Astrocyte of the hippocampus (primary cell): ENCODE measurements at regions not wholly inside any gene's neighbourhood (a gene's known extent, or its start where the extent isn't known, plus 50 kb on each side); places are given as distances from the start of the nearest gene placed in this dataset.

Source experiments
- DNase-seq: peaks from one replicate; pipeline ENCODE4 v3.0.0; 2011; ENCODE audit warnings: low read depth, low spot score

DNA sequence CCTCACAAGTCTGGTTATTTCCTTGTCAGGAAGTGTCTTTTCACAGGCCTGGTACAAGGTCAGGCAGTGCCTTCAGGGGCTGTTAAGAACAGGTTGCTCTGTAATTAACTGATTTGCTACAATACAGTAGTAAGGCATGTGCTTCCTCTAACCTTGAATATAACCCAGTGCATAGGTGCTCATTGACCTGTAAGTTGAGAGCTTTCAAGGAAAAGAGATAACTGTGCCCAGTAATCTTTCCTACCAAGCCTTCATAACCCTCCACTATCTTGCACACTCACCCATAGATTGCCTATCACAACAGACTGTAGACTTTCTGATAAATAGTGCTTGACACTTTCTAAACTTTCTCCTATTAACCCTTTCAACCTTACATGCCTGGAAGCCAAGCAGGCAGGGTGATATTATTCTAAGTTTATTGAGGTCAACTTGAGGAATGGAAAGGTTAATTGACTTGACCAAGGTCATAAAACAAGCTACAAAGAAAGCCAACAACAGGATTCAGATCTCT lies 148.1 kb downstream of the PPARGC1A start:
- DNase-seq = no peak

DNA sequence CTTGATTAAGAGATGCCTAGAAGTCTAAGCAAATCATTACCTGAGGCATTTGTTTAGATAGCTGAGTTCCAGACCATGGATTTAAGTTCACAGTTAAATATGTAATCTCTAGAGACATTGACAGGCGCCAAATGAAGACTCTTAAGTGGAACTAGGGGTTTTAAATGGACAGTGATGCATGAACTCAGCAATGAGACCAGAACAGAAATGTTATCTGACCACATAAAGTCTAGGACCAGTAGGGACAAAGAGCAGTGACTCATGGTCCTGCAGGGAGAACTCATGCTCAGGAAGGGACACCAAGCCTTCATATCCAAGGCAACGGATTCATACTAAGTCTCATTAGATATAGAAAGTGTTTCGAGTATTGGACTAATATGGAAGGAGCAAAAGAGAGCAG lies 152.3 kb downstream of the PPARGC1A start:
- peak; percentile 16 for DNase-seq

DNA sequence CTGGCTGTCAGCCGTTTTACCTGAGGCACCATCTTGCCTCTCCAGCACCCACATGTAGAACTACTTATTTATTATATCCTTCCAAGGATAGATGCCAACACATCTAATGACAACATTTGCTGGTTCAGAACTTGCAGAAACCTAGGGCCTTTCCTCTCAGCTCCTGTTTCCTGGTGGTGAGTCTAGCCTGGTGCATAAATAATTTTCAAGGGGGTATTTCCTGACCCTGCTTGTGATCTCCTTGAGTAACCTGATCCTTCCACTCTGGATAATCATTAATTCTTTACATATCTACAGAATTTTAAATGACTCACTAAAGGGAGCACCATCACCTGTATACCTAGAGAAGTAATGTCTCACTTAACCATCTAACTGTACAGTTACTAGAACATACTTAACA lies 153.4 kb downstream of the PPARGC1A start:
- no peak for DNase-seq

DNA sequence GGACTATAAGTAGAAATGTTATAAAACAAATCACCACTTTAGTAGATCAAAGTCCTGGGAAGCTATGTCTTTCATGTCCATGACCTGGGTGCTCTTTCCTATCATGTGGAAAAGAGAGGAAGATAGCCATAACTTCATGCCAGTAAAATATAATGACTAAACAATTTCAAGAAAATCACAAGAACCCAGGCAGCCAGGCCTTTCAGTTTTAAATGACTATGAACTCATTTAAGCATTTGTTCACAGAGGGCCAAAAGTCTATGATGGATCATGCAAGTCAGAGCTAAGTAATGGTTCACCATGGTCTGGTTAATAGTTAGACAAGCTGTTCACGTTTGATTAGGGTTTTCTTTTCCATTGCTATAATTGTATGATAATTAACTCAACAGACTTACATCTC lies 155.8 kb downstream of the PPARGC1A start:
- DNase-seq = no peak

DNA sequence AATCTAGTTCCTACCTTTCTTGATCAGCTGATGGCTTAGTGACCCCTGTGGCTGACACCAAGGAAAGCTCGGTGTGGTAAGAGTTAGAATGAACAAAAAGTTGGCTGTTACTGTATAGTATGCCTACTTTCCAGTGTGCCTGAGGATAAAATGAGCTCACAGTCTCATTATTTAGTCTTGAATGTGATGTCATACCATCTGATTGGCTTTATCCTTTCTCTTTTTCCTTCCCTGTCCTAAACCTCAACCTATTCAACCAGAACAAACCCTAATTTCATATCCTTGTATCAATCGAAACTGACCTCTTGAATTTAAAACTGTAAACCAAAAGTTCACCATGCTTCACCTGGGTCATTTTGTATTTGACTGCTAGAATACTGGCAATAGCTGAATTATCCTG lies 156.4 kb downstream of the PPARGC1A start:
- no peak for DNase-seq

DNA sequence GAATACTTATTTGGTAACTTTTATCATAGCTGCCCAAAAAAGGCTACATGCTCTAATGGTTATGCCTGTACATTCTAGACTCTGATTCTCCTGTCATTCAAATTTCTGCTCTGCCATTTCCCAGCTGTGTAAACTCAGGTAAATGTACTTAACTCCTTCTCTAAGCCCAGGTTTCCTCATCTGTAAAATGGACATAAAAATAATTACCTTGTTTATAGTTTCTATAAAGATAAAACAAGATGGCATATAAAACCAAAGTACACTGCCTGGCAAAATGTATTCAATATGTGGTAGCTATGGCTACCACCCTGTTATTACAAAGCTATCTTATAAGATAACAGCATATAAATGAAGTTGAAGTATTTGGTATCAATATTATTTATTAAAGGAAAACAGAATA lies 158.8 kb downstream of the PPARGC1A start:
- DNase-seq = no peak

DNA sequence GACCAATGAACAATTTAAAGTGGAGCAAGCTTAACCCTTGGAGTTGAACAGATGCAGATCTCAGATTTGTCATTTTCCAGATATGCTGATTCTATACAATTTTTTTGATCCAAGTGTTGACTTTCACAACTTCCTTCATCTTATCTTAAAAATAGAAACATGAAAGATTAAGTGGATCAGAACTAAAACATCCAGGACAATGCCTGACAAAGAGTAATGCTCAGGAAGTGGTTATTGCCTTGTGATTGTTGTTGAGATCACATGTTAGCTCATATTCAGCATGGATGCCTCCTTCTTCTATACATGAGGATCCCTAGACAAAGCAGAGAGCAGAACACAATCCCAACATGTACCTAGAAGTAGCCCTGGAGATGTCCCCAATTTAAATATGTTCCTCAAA lies 160.9 kb downstream of the PPARGC1A start:
- no peak for DNase-seq

DNA sequence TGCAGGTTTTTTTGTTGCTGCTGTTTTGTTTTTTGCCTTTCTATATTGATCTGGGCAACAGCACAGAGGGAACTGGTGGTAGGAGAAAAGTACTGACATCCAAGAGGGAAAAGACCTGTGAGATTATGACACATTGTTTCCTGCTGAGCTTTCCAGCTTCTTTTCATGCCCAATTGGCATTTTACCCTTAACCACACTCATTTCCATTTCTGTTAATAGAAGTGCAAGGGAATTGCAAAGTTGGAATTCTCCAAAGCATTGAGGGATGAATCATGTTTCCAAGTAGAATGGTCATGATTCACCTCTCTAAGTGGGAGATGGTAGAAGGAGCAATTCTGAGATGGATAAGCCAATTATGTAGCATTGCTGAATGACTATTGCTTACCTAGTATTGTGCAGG lies 161.5 kb downstream of the PPARGC1A start:
- peak; percentile 98 for DNase-seq

DNA sequence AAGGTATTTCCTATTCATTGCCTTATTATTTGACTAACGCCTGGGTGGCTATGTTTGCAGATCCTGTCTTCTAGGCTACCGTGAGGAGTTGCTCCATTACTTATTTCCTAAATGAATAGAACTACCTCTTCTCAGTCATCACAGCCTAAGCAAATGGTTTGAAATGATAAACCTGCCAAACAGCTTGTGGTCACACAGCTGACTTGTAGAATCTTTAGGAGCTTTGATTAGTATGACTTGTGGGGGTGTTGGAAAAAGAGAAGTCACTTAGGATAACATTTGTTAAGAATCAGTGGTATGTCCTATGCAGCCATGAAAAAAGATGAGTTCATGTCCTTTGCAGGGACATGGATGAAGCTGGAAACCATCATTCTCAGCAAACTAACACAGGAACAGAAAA lies 169.3 kb downstream of the PPARGC1A start:
- DNase-seq = peak; percentile 17

DNA sequence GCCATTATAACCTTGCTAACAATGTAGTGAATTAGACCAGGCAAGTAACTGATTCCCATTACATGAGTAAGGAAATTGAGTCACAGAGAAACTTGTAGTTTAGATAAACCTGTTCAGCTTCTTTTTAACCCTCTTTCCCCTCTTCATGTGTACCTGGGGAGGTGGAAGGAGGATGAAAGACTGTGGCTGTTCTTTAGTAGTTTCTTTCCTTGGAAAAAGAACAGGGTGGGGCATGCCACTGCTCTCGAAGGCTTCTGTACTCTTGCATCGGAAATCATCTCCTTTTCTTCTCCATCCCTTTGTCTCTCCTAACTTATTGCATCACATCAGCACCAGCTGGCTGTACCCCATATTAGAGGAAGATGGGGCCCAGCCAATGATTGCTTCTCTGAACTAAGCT lies 171.4 kb downstream of the PPARGC1A start:
- DNase-seq = no peak

DNA sequence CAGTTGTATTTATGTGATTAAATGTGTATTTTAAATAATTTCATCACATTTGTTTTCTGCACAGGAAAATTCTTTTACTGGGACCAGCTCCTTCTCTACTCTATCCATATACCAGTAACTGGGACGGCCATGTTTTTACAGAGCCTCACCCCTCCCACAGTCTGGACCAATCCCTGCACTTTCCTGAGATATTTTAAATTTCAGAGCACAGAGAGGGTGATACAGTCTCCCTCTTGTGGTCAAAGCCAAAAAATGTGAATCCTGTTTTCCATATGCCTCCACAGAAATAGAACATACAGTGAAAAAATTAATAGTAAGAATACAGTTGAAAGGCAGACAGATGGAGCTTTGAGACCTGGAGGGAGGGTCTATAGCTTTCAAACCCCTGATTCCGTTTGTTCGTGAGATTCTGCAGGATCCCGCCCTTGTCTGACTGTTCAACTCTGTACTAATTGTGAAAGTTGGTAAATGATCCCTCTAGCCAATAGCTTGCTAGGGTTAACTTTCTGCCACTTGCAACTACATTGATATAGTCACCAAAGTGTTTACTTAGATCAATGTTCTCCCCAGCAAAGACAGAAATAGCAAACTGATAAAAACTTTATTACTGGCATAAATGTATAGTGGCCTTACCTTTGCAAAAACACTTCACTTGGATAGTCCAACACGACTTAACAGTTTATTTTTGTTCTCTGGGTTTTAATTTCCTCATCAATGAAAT lies 172.2 kb downstream of the PPARGC1A start:
- DNase-seq = peak; percentile 53

DNA sequence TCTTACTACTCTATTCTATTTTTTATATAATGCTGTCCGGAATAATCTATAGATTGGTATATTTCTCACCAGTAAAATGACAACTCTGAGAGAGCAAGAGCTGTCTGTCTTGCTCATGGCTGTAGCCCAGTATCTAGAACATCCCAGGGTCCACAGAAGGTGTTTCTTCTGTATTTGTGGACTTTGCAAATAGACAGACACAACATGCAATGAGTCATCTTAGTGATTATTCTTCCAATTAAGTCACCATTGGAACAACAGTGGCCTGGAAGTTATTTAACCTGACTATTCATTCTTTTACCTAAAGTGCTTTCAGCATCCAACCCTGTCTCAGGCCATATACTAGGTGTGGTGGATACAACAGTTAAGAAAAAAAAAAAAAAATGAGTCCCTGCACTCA lies 179.5 kb downstream of the PPARGC1A start:
- no peak for DNase-seq

DNA sequence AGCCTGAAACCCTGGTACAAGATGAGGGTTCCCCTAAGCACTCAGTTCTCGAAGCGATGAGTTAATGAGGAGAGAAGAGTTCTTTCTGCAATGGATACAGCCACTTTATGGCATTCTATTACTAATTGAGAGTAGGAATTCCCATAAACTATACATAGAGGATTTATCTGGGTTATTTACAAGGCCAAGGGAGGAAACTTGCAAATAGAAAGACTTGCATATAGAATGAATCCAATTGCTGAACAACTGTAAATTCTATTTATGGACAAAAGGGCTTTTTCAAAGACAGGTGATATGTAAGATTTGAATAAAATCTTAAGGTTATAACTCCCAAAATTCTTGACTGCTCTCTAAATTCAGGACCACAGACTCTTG lies 182.2 kb downstream of the PPARGC1A start:
- no peak for DNase-seq

DNA sequence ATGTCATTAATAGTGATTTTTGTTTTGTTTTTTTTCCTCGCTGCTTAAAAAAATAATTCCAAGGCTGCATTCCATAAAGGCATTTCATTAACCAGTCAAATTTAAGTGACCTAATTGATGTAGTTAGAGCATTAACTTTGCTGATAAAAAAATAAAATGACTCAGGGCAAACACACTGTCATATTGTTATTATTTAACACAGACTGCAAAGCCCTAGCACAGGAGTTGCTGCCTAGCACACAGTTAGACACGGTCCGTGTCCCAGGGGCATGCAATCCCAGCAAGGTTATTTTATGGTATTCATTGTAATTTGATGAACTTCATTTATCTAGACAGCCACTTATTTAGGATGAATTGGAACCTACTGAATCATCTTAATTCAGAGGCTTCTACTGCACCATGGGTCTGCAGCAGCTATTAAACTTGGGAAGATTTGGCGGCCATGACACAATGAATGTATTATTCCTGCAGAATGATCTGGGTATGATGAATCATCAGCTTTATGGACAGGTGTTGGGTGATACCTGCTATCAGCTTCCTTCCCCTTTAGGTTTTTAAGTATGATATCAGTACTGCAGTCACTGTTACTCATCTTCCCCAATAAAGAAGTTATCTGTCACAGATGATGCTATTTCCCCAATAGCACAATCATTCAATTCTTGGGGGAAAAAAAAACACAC lies 182.7 kb downstream of the PPARGC1A start:
- DNase-seq = no peak

DNA sequence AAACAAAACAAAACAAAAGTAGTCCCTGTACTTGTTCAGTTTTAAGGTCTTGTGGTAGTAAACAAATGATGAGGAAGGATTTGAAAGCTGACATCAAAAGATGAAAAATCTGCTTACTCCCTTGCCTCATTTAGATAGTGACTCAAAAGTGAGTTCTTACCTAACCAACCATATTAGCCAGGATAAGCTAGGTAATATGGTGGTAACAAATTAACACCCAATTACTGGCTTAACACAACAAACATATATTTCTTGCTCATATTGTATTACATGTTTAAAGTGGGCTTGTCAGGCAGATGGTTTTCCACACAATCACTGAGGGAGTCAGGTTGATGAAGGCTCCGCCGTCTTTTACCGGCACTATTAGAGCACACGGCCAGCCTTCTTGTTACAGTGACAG lies 189.7 kb downstream of the PPARGC1A start:
- DNase-seq = no peak

DNA sequence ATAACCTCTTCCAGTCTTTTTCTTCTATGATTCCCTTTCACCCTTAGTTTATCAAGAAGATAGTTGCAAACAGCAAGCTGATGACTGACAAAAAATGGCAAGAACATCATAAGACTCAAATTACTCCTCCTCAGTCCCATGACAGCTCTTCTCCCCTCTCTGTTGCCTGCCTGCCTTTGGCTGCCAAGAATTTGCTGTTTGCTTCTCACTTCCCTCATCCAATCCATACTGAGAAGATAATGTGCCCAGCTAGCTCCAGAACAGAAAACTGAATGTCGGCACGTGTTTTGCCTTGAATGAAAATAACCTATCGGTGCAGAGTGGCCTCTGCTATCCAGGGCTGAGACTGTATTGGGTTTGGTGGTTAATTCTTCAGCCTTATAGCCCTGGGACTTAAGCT lies 192.1 kb downstream of the PPARGC1A start:
- no peak for DNase-seq

DNA sequence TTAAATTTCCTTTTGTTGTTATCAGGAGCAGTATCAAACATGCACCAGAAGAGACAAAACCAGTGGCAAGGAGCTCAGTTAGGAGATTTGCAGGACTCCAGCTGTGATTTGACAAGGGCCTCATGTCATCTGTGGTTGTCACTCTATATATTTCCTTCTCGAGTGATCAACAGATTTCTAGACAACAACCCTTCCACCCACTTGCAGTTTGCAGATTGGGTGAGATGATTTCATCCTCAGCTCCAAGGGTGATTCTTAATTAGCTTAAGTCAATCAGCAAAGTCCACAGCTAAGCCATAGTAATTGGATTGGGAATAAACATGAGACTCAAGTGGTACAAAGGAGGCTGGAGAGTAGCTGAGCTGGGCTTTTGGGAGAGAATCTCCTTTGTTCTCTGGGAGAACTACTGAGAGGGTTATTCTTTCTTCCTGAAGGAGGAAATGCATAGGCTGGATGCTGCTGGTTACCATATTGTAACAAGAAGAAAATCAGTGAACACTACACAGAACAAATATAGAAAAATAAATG lies 192.8 kb downstream of the PPARGC1A start:
- DNase-seq = no peak

DNA sequence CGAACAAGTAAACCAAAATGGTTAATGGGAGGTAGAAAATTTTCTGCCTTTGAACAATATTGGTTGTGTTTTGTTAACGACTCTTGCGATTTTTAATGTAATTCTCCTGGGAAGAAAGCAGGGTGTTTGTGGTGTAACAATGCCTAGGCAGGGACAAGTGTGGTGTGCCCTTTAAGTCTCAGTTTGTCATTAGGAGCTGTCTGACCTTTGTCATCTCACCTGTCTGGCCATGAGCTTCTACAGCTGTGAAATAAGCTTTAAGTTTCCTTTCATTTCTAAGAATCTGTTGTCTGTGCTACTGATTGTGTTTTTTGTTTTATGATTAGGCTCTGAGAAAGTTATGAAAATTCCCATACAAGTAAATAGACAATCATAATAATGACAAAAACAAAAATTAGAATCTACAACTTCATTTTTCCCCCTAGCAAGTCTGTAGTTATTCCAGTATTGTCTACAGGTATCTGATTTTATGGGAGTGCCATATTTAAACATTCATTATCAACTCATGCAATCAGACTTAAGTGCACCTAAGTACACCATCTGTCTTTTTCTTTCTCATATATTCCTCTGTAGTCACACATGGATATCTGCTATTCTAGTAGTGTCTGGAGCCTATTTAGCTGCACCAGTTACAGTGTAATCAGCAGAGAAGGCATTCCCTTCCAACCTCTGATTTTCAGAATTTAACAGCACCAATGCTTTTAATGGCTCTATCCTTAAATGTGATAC lies 203.5 kb downstream of the PPARGC1A start:
- no peak for DNase-seq

DNA sequence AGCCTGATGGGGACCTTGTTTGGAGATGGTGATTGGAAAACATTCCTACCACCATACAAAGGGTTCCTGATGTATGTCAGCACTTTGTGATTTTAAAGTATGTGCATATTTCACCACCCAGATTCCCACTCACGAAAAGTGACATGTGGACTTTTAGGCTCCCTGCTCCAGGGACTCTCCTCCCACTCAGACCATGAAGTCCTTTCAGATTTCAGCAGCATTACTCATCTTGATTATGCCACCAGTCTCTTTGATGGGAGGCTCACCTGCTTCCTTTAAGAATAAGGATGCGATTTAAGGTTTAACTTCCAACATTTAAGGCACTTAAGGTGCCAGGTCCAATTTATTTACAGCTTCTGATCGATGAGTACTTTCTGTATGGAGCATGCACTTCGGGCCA lies 204.4 kb downstream of the PPARGC1A start:
- no peak for DNase-seq

DNA sequence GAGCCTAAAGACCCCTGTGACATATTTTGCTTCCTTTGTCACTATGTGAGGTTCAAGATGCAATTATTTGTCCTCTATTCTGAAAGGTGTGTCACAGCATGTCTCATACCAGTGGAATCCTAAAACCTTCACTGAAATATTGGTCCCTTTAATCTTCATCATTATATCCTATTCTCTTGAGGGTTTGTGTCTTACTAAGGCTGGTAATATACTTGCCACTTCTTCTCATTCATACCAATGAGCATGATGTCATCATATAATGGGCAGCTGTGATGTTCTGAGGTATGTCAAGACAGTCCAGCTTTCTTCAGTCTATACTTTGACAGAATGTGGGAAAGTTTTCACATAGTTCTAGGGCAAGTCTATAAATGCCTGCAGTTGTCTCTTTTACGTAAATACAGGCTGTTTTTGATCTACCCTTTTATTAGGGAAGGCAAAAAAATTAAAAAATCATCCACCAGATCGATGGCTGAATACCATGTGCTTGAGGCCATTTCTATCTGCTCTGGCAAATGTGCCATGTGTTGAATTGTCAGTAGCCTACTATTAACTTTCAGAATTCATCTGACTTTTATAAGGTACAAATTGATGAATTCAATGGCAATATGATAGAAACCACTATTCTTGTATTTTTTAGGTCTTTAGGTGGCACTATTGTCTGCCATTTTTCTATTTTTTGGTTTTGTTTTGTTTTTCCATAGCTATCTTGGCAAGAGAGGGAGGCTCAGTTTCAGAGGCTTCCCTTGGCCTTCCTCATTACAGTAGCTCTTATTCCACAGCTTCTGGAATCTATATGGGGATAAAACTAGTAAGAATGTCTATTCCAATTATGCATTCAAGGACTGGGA lies 209.0 kb downstream of the PPARGC1A start:
- peak; percentile 33 for DNase-seq

DNA sequence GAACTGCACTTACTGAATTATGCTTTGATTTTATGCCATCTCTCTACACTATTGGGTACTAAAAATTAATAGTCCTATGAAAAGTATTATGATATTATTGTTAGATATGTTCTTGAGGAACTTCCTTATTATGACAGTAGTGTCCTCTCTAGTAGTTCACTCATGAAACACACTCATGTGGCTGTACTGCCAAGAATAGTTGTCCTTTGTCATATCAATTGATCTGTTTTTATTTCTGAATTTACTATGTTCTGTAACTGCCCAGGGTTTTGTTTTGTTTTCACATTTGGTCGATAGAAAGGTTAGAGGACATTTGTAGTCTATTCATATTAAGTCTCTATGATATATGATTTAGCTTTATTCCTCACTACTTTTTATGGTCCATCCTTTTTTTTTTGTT lies 215.2 kb downstream of the PPARGC1A start:
- DNase-seq = no peak

DNA sequence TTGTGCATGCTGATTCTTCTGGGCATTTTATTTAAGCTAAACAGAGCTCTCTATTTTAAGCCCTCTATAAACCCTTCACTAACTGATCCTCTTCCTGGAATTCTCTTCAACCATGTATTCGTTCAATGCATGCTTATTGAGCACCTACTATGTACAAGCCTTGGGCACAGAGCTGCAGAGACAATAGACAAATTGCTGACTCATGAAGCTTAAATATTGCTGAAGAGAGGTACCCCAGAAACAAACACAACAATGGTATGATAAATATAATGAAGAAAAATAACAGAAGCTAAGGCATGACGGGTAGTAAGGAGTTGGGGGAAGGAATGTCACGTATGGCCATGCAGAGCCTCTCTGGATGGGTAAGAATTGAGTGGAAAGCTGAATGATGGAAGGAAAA lies 222.2 kb downstream of the PPARGC1A start:
- no peak for DNase-seq
